ENCODE measurements at regions not wholly inside any gene's neighbourhood (a gene's known extent, or its start where the extent isn't known, plus 50 kb on each side); places are given as distances from the start of the nearest gene placed in this dataset.

DNA sequence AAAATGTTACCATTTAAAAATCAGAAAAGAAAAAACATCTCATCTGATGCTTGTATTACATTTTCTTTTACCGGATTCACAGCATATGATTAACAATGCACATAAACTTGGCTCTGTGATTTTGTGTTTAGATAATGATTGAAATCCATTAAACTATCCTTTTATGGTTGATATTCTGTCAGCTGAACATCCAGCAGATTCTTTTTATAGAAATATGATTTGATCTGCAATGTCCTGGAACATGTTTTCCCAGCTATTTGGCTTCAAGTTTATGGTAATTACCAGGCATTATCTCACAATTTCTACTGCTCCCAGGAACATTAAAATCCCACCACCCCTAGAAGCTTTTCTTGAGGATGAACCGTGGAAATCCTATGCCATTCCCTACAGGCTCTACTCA is 205.7 kb upstream of the TET2 start:
- Histone ChIP-seq H3K9me3 (ENCODE audit: control insufficient read depth in 4 of 4, insufficient read depth in 3 of 4, low read length in 3 of 4) (no peaks in the 10 kb centered on the region), H3K27ac (ENCODE audit: low read depth in 1 of 2, low read length in 1 of 2) (no peak overlapping the region), H3K36me3 (ENCODE audit: control insufficient read depth in 4 of 4, insufficient read depth in 4 of 4, low read length in 4 of 4) (no peaks in the 10 kb centered on the region), H3K4me3 (no peak overlapping the region), H3K4me1 (ENCODE audit: control insufficient read depth in 5 of 5, insufficient read depth in 5 of 5, low read length in 5 of 5) (peaks cover 0 to 14% (median 0%) of the 10 kb centered on the region in 5 donors), H3K27me3 (ENCODE audit: control insufficient read depth in 3 of 3, insufficient read depth in 3 of 3, low read length in 2 of 3) (no peaks in the 10 kb centered on the region), H3K9ac (ENCODE audit: insufficient read depth in 1 of 2, low read length in 2 of 2) (no peak overlapping the region)
- ATAC-seq (ENCODE audit: insufficient read depth, low FRiP score) (no peak), DNase-seq (no peak)
- WGBS, 2 donors: 85 to 88% methylated on average over 2 of the region's 2 CpGs
- TF ChIP-seq, protein P1, sequence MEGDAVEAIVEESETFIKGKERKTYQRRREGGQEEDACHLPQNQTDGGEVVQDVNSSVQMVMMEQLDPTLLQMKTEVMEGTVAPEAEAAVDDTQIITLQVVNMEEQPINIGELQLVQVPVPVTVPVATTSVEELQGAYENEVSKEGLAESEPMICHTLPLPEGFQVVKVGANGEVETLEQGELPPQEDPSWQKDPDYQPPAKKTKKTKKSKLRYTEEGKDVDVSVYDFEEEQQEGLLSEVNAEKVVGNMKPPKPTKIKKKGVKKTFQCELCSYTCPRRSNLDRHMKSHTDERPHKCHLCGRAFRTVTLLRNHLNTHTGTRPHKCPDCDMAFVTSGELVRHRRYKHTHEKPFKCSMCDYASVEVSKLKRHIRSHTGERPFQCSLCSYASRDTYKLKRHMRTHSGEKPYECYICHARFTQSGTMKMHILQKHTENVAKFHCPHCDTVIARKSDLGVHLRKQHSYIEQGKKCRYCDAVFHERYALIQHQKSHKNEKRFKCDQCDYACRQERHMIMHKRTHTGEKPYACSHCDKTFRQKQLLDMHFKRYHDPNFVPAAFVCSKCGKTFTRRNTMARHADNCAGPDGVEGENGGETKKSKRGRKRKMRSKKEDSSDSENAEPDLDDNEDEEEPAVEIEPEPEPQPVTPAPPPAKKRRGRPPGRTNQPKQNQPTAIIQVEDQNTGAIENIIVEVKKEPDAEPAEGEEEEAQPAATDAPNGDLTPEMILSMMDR (IDR thresholded peaks at IDR 0.05; ENCODE audit: control extremely low read depth, extremely low read depth): no peak

DNA sequence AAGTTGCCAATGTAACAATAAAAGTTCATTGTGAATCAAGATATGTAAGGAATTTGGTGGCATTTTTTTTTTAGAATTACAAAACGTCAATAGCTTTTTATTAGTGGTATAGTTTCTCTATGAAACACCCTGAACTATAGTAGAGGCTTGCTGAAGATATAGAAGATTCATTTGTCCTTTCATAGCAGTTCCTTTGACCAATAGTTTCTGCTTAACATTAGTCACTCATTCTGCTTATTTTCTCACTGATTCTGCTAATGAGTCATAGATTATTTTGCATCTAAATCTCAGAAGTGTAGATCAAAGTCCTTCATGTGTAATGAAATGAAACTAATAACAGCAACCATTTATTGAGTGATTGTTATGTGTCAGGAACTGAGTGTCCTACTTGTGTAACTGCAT is 205.0 kb upstream of the TET2 start:
- H3K27me3 ChIP-seq (ENCODE audit: control insufficient read depth in 3 of 3, insufficient read depth in 3 of 3, low read length in 2 of 3): no peaks in the 10 kb centered on the region
- H3K27ac ChIP-seq (ENCODE audit: low read depth in 1 of 2, low read length in 1 of 2): no peak overlapping the region
- H3K4me3 ChIP-seq: no peak overlapping the region
- H3K9me3 ChIP-seq (ENCODE audit: control insufficient read depth in 4 of 4, insufficient read depth in 3 of 4, low read length in 3 of 4): no peaks in the 10 kb centered on the region
- ATAC-seq (ENCODE audit: insufficient read depth, low FRiP score): no peak
- WGBS, 2 donors: 65 to 83% methylated on average over 1 of the region's 1 CpG
- no peak for DNase-seq
- TF ChIP-seq, protein P1 (IDR thresholded peaks at IDR 0.05; ENCODE audit: control extremely low read depth, extremely low read depth): no peak
- H3K4me1 ChIP-seq (ENCODE audit: control insufficient read depth in 5 of 5, insufficient read depth in 5 of 5, low read length in 5 of 5): peaks cover 0 to 14% (median 0%) of the 10 kb centered on the region in 5 donors
- no peak overlapping the region for H3K9ac ChIP-seq (ENCODE audit: insufficient read depth in 1 of 2, low read length in 2 of 2)
- no peaks in the 10 kb centered on the region for H3K36me3 ChIP-seq (ENCODE audit: control insufficient read depth in 4 of 4, insufficient read depth in 4 of 4, low read length in 4 of 4)

DNA sequence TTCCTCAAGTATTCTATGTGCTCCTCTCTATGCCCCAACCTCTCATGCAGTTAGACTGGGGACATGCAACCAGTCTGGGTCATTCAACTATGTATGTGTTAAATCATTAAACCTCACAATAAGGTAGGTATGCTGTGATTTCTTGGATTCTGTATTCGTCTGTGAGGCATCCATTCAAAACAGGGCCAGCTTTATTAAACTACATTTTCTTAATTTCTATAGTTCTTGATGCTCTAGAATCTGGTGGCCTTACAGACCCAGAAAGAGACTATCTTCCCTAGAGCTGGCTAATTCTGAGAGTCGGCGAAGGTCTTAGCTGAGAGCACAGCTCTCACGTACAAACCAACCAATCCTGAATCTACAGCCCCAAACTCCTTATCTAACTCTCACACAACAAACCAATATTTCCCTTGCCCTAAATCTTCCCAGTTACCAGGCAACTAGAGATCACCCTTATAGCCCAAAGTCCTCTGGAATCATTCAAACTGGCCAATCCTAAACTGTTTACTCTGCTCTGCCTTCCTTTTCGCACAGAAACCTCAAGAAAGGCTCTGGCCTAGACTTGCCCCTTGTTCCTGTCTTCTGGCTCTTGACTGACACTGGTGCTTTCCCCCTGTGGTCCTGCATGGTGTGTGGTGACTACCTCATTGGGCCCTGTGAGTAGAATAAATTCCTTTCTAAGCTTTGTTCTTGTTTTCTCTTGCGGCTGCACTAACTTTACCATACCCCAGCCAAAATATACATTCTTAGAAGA is 203.5 kb upstream of the TET2 start:
- no peaks in the 10 kb centered on the region for H3K27me3 ChIP-seq (ENCODE audit: control insufficient read depth in 3 of 3, insufficient read depth in 3 of 3, low read length in 2 of 3)
- DNase-seq (no peak), ATAC-seq (ENCODE audit: insufficient read depth, low FRiP score) (no peak)
- H3K4me3 ChIP-seq: no peak overlapping the region
- TF ChIP-seq, protein P1 (IDR thresholded peaks at IDR 0.05; ENCODE audit: control extremely low read depth, extremely low read depth): no peak
- H3K4me1 ChIP-seq (ENCODE audit: control insufficient read depth in 5 of 5, insufficient read depth in 5 of 5, low read length in 5 of 5): peaks cover 0 to 14% (median 0%) of the 10 kb centered on the region in 5 donors
- H3K9me3 ChIP-seq (ENCODE audit: control insufficient read depth in 4 of 4, insufficient read depth in 3 of 4, low read length in 3 of 4): no peaks in the 10 kb centered on the region
- H3K9ac ChIP-seq (ENCODE audit: insufficient read depth in 1 of 2, low read length in 2 of 2): no peak overlapping the region
- no peaks in the 10 kb centered on the region for H3K36me3 ChIP-seq (ENCODE audit: control insufficient read depth in 4 of 4, insufficient read depth in 4 of 4, low read length in 4 of 4)
- H3K27ac ChIP-seq (ENCODE audit: low read depth in 1 of 2, low read length in 1 of 2): no peak overlapping the region
- WGBS, 2 donors: 76 to 84% methylated on average over 6 of the region's 6 CpGs

DNA sequence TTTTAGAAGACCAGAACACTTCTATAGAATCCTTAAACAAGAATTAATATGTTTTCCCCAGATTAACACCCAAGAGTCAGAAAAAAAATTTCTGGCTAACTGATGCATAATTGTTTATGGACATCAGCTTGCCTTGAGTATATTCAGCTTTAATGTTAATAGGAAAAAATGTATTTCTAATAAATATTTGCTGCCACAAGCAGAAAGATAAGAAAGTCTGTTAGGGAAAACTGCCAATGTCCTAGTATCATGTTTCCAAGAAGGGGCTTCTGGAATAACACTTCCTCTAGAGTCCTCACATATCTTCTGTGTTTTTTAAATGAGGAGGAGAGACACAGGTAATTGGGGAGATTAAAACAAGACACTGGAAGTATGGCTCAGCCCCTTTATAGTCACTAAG is 202.1 kb upstream of the TET2 start:
- DNase-seq: peak in 2 of 3 donors; percentile 53 to 67
- Histone ChIP-seq H3K4me3 (no peak overlapping the region), H3K27me3 (ENCODE audit: control insufficient read depth in 3 of 3, insufficient read depth in 3 of 3, low read length in 2 of 3) (no peaks in the 10 kb centered on the region), H3K4me1 (ENCODE audit: control insufficient read depth in 5 of 5, insufficient read depth in 5 of 5, low read length in 5 of 5) (peaks cover 0 to 14% (median 0%) of the 10 kb centered on the region in 5 donors), H3K36me3 (ENCODE audit: control insufficient read depth in 4 of 4, insufficient read depth in 4 of 4, low read length in 4 of 4) (no peaks in the 10 kb centered on the region), H3K27ac (ENCODE audit: low read depth in 1 of 2, low read length in 1 of 2) (no peak overlapping the region), H3K9me3 (ENCODE audit: control insufficient read depth in 4 of 4, insufficient read depth in 3 of 4, low read length in 3 of 4) (no peaks in the 10 kb centered on the region), H3K9ac (ENCODE audit: insufficient read depth in 1 of 2, low read length in 2 of 2) (no peak overlapping the region)
- TF ChIP-seq, protein P1 (IDR thresholded peaks at IDR 0.05; ENCODE audit: control extremely low read depth, extremely low read depth): no peak
- ATAC-seq (ENCODE audit: insufficient read depth, low FRiP score): no peak

All from lung (tissue), 11 donors.